Gastroesophageal sphincter (tissue), 3 donors: ENCODE measurements at regions not wholly inside any gene's neighbourhood (a gene's known extent, or its start where the extent isn't known, plus 50 kb on each side); places are given as distances from the start of the nearest gene placed in this dataset.

Source experiments
- POLR2A ChIP-seq, 2 donors: fragments of 450-650 bp; IDR thresholded peaks; one replicate each; pipeline ENCODE4 v1.6.1; 2017; ENCODE audit warnings: antibody characterized with exemption in 2 of 2, mild to moderate bottlenecking in 2 of 2, moderate library complexity in 1 of 2
- POLR2AphosphoS5 ChIP-seq: sonication (generic); formaldehyde crosslinking; IDR thresholded peaks from one replicate; pipeline ENCODE4 v1.6.1; 2017; ENCODE audit warnings: antibody characterized with exemption
- TF ChIP-seq, protein P1 (sequence below), 4 experiments: fragments of 200-600 bp in 2 of 4; fragments of 450-650 bp in 2 of 4; sonication (generic) in 1 of 4; IDR thresholded peaks; one replicate each; pipeline ENCODE4 v1.5.1; 2017 to 2019; ENCODE audit warnings: antibody characterized with exemption in 4 of 4, mild to moderate bottlenecking in 2 of 4, moderate library complexity in 2 of 4

DNA sequence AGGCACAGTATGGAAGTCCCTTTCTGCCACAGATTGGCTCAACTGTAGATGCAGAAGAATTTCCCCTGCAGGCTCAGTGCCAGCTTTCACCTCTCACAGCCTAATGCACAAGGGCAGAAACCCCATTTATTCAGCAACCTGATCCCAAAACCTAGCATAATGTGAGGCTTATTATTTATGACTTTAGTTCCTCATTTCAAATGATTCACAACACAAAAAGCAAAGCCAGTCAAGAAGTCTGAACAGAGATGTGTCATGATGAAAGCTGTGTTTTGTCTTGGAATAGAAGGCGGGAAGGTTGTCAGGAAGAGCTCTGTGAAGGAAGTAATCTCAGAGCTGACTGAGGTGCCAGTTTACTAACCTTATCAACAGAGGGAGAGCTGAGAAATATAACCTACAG, 369.7 kb downstream of the LRRC70 start:
- no peak for TF ChIP-seq POLR2AphosphoS5
- TF ChIP-seq POLR2A (IDR thresholded peaks at IDR 0.05), result no peak
- TF ChIP-seq, protein P1, sequence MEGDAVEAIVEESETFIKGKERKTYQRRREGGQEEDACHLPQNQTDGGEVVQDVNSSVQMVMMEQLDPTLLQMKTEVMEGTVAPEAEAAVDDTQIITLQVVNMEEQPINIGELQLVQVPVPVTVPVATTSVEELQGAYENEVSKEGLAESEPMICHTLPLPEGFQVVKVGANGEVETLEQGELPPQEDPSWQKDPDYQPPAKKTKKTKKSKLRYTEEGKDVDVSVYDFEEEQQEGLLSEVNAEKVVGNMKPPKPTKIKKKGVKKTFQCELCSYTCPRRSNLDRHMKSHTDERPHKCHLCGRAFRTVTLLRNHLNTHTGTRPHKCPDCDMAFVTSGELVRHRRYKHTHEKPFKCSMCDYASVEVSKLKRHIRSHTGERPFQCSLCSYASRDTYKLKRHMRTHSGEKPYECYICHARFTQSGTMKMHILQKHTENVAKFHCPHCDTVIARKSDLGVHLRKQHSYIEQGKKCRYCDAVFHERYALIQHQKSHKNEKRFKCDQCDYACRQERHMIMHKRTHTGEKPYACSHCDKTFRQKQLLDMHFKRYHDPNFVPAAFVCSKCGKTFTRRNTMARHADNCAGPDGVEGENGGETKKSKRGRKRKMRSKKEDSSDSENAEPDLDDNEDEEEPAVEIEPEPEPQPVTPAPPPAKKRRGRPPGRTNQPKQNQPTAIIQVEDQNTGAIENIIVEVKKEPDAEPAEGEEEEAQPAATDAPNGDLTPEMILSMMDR (IDR thresholded peaks at IDR 0.05), result no peak
